ENCODE measurements at regions not wholly inside any gene's neighbourhood (a gene's known extent, or its start where the extent isn't known, plus 50 kb on each side); places are given as distances from the start of the nearest gene placed in this dataset.

DNA sequence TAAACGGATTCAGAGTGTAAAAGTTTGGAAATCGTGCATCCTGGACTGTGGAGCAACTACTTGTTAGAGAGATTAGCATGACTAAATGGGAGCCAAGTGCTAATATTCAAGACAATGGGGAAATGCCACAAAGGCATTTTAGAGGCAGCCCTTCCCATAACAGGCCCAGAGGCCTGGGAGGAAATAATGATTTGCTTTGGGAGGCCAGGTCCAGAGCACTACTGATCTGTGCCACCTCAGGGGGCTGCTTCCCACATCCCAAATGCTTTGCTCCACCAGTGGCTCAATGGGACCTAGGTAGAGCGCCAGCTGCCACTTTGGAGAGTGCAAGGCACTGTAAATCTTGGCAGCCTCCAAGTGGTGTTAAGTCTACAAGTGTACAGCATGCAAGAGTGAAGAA lies 91.9 kb upstream of the HSF2 start:
- CTCF ChIA-PET: interaction anchor here (0.6 kb wide), 1 partner anchor 20 kb away, joined by 3 read pairs; no protein-coding TSS in a partner anchor

DNA sequence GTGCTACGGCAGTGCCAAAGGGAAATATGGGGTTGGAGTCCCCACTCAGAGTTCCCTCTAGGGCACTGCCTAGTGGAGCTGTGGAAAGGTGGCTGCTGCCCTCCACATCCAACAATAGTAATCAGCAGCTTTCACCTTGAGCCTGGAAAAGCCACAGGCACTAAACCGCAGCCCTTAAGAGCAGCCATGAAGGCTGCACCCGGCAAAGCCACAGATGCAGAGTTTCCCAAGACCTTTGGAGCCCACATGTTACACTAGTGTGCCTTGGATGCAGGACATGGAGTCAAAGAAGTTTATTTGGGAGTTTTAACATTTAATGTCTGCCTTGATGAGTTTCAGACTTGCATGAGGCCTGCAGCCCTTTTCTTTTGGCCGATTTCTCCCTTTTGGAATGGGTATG lies 91.4 kb upstream of the HSF2 start:
- ChIA-PET CTCF (interaction anchor here (0.6 kb wide), 2 partner anchors 21 to 222 kb away, joined by 3 read pairs; no protein-coding TSS in a partner anchor), POLR2A (no interaction called here)
- TF ChIP-seq ZNF555 (tag by site-specific recombination; conservative IDR thresholded peaks at IDR 0.05): no peak
- no peak for TF ChIP-seq EGR2 (tag by site-specific recombination; IDR thresholded peaks at IDR 0.05; ENCODE audit: low read depth)
- no peak for TF ChIP-seq ZNF155 (tag by site-specific recombination; IDR thresholded peaks at IDR 0.05)
- TF ChIP-seq ZBTB7A (tag by site-specific recombination; IDR thresholded peaks at IDR 0.05; ENCODE audit: low read depth): no peak
- TF ChIP-seq ZNF473 (tag by site-specific recombination; IDR thresholded peaks at IDR 0.05): no peak
- TF ChIP-seq, protein P1, sequence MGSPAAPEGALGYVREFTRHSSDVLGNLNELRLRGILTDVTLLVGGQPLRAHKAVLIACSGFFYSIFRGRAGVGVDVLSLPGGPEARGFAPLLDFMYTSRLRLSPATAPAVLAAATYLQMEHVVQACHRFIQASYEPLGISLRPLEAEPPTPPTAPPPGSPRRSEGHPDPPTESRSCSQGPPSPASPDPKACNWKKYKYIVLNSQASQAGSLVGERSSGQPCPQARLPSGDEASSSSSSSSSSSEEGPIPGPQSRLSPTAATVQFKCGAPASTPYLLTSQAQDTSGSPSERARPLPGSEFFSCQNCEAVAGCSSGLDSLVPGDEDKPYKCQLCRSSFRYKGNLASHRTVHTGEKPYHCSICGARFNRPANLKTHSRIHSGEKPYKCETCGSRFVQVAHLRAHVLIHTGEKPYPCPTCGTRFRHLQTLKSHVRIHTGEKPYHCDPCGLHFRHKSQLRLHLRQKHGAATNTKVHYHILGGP (tag by site-specific recombination; IDR thresholded peaks at IDR 0.05): no peak
- TF ChIP-seq, protein P2, sequence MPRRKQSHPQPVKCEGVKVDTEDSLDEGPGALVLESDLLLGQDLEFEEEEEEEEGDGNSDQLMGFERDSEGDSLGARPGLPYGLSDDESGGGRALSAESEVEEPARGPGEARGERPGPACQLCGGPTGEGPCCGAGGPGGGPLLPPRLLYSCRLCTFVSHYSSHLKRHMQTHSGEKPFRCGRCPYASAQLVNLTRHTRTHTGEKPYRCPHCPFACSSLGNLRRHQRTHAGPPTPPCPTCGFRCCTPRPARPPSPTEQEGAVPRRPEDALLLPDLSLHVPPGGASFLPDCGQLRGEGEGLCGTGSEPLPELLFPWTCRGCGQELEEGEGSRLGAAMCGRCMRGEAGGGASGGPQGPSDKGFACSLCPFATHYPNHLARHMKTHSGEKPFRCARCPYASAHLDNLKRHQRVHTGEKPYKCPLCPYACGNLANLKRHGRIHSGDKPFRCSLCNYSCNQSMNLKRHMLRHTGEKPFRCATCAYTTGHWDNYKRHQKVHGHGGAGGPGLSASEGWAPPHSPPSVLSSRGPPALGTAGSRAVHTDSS (tag by site-specific recombination; IDR thresholded peaks at IDR 0.05): no peak
- TF ChIP-seq REPIN1 (tag by site-specific recombination; IDR thresholded peaks at IDR 0.05; ENCODE audit: low read depth): no peak
- TF ChIP-seq ZSCAN30 (tag by site-specific recombination; IDR thresholded peaks at IDR 0.05): no peak
- TF ChIP-seq, protein P3, sequence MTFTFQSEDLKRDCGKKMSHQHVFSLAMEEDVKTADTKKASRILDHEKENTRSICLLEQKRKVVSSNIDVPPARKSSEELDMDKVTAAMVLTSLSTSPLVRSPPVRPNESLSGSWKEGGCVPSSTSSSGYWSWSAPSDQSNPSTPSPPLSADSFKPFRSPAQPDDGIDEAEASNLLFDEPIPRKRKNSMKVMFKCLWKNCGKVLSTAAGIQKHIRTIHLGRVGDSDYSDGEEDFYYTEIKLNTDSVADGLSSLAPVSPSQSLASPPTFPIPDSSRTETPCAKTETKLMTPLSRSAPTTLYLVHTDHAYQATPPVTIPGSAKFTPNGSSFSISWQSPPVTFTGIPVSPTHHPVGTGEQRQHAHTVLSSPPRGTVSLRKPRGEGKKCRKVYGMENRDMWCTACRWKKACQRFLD (tag by site-specific recombination; IDR thresholded peaks at IDR 0.05): no peak
- no peak for TF ChIP-seq ZFP37 (tag by site-specific recombination; IDR thresholded peaks at IDR 0.05)
- no peak for TF ChIP-seq ZNF37A (tag by site-specific recombination; IDR thresholded peaks at IDR 0.05)
- no peak for TF ChIP-seq ZBTB20 (tag by site-specific recombination; IDR thresholded peaks at IDR 0.05)
- no peak for TF ChIP-seq SCRT2 (tag by site-specific recombination; IDR thresholded peaks at IDR 0.05)
- no peak for TF ChIP-seq ZNF791 (tag by site-specific recombination; IDR thresholded peaks at IDR 0.05)
- H3K9me3 ChIP-seq (ENCODE audit: control insufficient read depth, insufficient read depth, low read depth, low read length): no peaks in the 10 kb centered on the region
- H3K27ac ChIP-seq (ENCODE audit: extremely low read depth, low read depth, low read length): no peak overlapping the region
- no peaks in the 10 kb centered on the region for H3K4me1 ChIP-seq (ENCODE audit: control insufficient read depth, insufficient read depth, low read length)
- no peaks in the 10 kb centered on the region for H3K36me3 ChIP-seq (ENCODE audit: control insufficient read depth in 2 of 2, insufficient read depth in 1 of 2, low read length in 2 of 2)
- no peak overlapping the region for H3K4me3 ChIP-seq (ENCODE audit: low read depth, low read length)

More for the DNA sequence above, 91.9 kb upstream of the HSF2 start:
- Histone ChIP-seq H3K27ac (ENCODE audit: extremely low read depth, low read depth, low read length) (no peak overlapping the region), H3K36me3 (ENCODE audit: control insufficient read depth in 2 of 2, insufficient read depth in 1 of 2, low read length in 2 of 2) (no peaks in the 10 kb centered on the region), H3K4me3 (ENCODE audit: low read depth, low read length) (no peak overlapping the region), H3K9me3 (ENCODE audit: control insufficient read depth, insufficient read depth, low read depth, low read length) (no peaks in the 10 kb centered on the region), H3K4me1 (ENCODE audit: control insufficient read depth, insufficient read depth, low read length) (no peaks in the 10 kb centered on the region)
- POLR2A ChIA-PET: no interaction called here
- peak; percentile 94; the same call in 1 of the 2 replicates for TF ChIP-seq TRIM28 (IDR thresholded peaks at IDR 0.05; ENCODE audit: borderline replicate concordance, low read length)
- TF ChIP-seq ZNF585B (tag by site-specific recombination; IDR thresholded peaks at IDR 0.05): peak; percentile 92
- TF ChIP-seq ZNF843 (tag by site-specific recombination; IDR thresholded peaks at IDR 0.05): no peak
- TF ChIP-seq SETDB1 (IDR thresholded peaks at IDR 0.05; ENCODE audit: insufficient read length, low read length): peak; percentile 83

DNA sequence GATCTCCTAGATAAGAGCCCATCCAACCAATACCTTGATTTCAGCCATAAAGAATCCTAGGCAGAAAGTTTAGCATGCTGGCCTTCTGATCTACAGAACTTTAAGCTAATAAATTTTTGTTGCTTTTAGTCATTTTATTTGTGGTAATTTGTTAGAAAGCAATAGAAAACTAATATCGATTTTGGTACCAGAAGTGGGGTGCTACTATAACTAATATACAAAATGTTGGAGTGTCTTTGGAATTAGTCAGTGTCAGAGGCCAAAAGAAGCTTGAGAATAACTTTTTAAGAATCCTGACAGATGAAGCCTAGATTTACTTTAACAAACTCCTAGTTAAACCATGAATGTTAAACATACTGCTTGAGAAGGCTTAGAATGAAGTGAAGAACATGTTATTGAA lies 83.6 kb upstream of the HSF2 start:
- ChIA-PET CTCF (no interaction called here), POLR2A (no interaction called here)
- Histone ChIP-seq H3K4me3 (ENCODE audit: low read depth, low read length) (no peak overlapping the region), H3K36me3 (ENCODE audit: control insufficient read depth in 2 of 2, insufficient read depth in 1 of 2, low read length in 2 of 2) (no peaks in the 10 kb centered on the region), H3K27ac (ENCODE audit: extremely low read depth, low read depth, low read length) (no peak overlapping the region), H3K4me1 (ENCODE audit: control insufficient read depth, insufficient read depth, low read length) (no peaks in the 10 kb centered on the region), H3K9me3 (ENCODE audit: control insufficient read depth, insufficient read depth, low read depth, low read length) (no peaks in the 10 kb centered on the region)
- TF ChIP-seq SCRT1 (tag by site-specific recombination; IDR thresholded peaks at IDR 0.05; ENCODE audit: borderline replicate concordance) (no peak), ZNF629 (tag by site-specific recombination; IDR thresholded peaks at IDR 0.05) (no peak), MZF1 (tag by site-specific recombination; IDR thresholded peaks at IDR 0.05; ENCODE audit: borderline replicate concordance) (no peak), ZNF707 (tag by site-specific recombination; IDR thresholded peaks at IDR 0.05) (peak; percentile 70), ZNF391 (tag by site-specific recombination; IDR thresholded peaks at IDR 0.05; ENCODE audit: borderline replicate concordance, low read depth) (no peak)
- TF ChIP-seq, protein P4, sequence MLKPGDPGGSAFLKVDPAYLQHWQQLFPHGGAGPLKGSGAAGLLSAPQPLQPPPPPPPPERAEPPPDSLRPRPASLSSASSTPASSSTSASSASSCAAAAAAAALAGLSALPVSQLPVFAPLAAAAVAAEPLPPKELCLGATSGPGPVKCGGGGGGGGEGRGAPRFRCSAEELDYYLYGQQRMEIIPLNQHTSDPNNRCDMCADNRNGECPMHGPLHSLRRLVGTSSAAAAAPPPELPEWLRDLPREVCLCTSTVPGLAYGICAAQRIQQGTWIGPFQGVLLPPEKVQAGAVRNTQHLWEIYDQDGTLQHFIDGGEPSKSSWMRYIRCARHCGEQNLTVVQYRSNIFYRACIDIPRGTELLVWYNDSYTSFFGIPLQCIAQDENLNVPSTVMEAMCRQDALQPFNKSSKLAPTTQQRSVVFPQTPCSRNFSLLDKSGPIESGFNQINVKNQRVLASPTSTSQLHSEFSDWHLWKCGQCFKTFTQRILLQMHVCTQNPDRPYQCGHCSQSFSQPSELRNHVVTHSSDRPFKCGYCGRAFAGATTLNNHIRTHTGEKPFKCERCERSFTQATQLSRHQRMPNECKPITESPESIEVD (tag by site-specific recombination; IDR thresholded peaks at IDR 0.05): no peak
